ENCODE measurements at regions not wholly inside any gene's neighbourhood (a gene's known extent, or its start where the extent isn't known, plus 50 kb on each side); places are given as distances from the start of the nearest gene placed in this dataset.
"Not testable (repeated sequence)": the region's sequence is repeated elsewhere in the genome, so short reads cannot be mapped to it uniquely, and the experiment has no call there.

DNA sequence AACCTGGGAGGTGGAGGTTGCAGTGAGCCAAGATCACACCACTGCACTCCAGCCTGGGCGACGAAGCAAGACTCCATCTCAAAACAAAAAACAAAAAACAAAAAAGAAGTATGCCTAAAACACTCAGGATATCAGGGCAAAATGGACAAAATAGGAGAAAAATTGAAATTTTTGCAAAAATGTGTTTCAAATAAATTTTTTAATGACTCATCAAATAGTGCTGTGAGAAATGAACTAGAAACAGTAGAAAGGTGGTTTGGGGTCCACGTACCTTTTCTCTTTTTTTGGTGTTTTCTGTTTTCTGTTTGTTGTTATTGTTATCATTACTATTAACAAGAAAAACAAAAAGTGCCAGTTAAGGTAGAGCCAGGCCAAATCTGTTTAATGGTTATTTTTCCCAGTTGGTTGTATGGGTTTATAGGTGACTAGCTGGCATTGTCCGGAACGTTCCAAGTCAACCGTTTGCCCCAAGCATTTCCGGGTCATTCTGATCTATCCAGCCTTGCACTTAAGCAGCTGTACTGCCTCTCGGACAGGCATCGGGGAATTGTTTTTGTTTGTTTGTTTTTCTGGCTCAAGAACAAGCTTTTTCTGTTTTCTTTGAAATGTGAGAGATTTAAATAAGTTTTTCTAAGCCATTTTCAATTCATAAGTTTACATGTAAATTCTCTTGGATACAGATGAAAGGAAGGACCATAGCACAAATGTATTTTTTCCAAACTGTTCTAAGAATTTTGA, 157.0 kb upstream of the NEBL start:
- no peak for DNase-seq (ENCODE audit: low read depth)

GRCh38 chr10:21052709-21053104, 155.6 kb upstream of the NEBL start:
- DNase-seq (ENCODE audit: low read depth), result no peak

GRCh38 chr10:21052072-21052708, 155.1 kb upstream of the NEBL start:
- DNase-seq (ENCODE audit: low read depth), result no peak

DNA sequence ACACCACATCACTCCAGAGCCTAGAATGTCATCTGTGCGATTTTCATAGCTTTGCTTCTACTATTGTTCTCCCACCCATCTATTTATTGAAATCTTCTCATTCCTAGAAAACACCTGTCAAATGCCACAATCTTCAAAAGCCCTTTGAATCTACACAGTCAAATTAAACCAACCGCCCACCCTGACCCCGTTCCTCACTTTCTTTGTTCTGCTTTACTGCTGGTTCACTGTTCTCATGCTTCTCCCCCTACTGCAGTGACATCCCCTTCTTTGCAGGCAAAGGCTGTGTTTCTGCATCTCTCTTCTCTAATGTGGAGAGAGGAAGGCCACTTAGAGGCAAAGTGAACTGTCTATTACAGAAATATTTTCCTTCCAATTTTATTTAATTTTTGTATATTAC, 152.4 kb upstream of the NEBL start:
- no peak for DNase-seq (ENCODE audit: low read depth)

DNA sequence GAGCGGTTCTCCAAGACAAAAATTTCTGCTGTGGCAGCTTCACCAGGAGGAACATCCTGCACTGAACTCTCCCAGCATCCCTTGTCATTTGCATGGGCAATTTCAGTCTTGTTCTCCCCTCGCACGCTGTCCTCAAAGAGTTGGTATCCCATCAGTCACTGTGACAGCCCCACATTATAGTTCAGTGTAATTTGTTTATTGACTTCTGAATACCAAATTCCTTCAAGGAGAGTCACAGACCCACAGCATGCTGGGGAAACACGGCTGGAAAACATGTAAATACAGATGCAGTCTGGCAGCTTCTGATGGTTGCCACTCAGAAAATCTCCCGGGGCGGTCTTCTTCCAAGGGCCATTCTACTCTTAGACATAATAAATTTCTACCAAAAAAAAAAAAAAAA, 151.0 kb upstream of the NEBL start:
- DNase-seq (ENCODE audit: low read depth), result no peak

GRCh38 chr10:21047511-21047910, 150.4 kb upstream of the NEBL start:
- no peak for DNase-seq (ENCODE audit: low read depth)

GRCh38 chr10:21047096-21047495, 150.0 kb upstream of the NEBL start:
- DNase-seq (ENCODE audit: low read depth), result no peak

GRCh38 chr10:21043044-21043443, 145.9 kb upstream of the NEBL start:
- DNase-seq (ENCODE audit: low read depth), result no peak

- no peak for DNase-seq (ENCODE audit: low read depth)
These were observed 145.4 kb upstream of the NEBL start for GRCh38 chr10:21042536-21042935.

DNA sequence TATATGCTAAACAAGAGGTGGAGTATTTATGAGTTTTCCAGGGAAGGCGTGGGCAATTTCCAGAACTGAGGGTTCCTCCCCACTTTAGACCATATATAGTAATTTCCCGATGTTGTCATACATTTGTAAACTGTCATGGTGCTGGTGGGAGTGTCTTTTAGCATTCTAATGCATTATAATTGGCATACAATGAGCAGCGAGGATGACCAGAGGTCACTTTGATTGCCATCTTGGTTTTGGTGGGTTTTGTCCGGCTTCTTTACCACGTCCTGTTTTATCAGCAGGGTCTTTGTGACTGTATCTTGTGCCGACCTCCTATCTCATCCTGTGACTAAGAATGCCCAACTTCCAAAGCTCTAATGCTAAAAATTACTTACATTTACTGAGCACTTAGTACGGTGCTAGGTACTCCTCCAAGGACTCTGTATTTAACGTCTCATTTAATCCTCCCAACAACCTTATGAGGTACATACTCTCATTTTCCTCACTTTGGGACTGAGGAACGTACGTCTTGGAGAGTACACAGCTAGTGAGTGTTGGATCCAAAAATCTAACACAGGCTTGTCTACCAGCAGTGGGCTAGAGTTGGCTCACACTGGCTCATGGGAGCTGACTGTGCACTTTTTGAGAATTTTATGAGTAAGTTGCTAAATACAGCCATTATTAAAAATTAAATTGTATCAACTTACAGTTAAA, 144.8 kb upstream of the NEBL start:
- DNase-seq (ENCODE audit: low read depth), result no peak

DNA sequence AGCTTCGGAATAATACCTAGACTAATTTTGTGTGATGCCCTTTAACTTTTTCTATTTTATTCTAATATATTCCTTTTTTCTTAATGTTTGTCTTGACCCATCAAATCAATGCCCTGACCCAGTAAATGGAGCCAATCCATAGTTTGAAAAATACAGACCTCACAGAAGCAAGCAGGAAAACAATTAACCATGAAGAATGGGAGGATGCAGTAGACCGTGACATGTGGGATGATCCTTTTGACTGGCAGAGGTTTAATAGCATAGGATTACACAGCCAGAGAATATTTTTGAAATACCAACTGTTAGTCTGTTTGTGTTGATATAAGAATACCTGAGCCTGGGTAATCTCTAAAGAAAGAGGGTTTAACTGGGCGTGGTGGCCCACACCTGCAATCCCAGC, 142.6 kb upstream of the NEBL start:
- DNase-seq (ENCODE audit: low read depth), result no peak

- no peak for DNase-seq (ENCODE audit: low read depth)
These were observed 139.6 kb upstream of the NEBL start for GRCh38 chr10:21036757-21037156.

DNA sequence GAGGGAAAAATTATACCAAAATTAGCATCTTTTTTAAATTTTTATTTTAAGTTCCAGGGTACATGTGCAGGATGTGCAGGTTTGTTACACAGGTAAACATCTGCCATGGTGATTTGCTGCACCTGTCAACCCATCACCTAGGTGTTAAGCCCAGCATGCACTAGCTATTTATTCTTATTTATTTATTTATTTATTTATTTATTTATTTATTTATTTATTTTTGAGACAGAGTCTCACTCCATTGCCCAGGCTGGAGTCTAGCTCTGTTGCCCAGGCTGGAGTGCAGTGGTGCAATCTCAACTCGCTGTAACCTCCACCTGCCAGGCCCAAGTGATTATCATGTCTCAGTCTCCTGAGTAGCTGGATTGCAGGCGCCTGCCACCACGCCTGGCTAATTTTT, 137.7 kb upstream of the NEBL start:
- not testable (repeated sequence) for DNase-seq (ENCODE audit: low read depth)

- no peak for DNase-seq (ENCODE audit: low read depth)
These were observed 137.1 kb upstream of the NEBL start for GRCh38 chr10:21034241-21034640.

- DNase-seq (ENCODE audit: low read depth), result no peak
These were observed 135.6 kb upstream of the NEBL start for GRCh38 chr10:21032587-21033319.

- DNase-seq (ENCODE audit: low read depth), result no peak
These were observed 134.2 kb upstream of the NEBL start for GRCh38 chr10:21031232-21031795.

DNA sequence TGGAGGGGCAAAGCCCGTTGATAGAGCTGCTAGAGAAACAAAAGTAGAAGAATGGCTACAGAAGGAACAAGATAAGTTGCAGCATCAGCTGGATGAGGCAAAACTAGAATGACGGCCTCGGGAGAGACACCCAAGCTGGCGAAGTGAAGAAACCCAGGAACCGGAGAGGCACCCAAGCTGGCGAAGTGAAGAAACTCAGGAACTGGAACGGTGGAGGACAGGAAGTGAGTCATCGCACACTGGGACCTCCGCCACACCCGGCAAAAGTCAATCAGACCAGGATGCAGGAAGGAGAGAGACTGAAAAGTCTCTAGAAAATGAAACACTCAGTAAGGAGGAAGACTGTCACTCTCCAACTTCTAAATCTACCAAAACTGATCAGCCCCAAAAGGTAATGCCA, 133.0 kb upstream of the NEBL start:
- no peak for DNase-seq (ENCODE audit: low read depth)

GRCh38 chr10:21022821-21023220, 125.7 kb upstream of the NEBL start:
- no peak for DNase-seq (ENCODE audit: low read depth)

GRCh38 chr10:21021843-21022594, 124.9 kb upstream of the NEBL start:
- no peak for DNase-seq (ENCODE audit: low read depth)

GRCh38 chr10:21021231-21021630, 124.1 kb upstream of the NEBL start:
- DNase-seq (ENCODE audit: low read depth), result no peak

GRCh38 chr10:21020545-21020944, 123.4 kb upstream of the NEBL start:
- DNase-seq (ENCODE audit: low read depth), result no peak

DNA sequence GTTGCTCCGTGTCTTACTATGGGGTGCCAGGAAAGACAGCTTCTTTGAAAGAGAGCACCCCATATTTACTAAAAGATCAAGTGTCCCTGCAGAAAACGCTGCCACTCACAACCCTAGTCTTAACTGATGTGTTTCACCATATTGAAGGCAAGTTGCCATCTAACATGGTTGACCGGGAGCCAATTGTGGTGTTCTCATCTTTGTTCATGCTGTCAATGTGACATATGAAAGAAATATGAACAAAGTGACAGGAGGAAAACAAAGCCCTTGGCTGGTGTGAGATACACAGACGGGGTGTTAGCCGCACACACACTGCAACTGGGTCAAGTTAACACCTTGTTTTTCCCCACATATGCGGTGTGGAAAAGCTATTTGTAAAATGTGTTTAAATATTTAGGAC, 122.3 kb upstream of the NEBL start:
- no peak for DNase-seq (ENCODE audit: low read depth)

All from stimulated activated CD8-positive, alpha-beta memory T cell treated with anti-CD3 and anti-CD28 coated beads, Interleukin-15, amount 100 ng/mL, for 24 hours (primary cell).